ENCODE measurements at regions not wholly inside any gene's neighbourhood (a gene's known extent, or its start where the extent isn't known, plus 50 kb on each side); places are given as distances from the start of the nearest gene placed in this dataset.

GRCh38 chr7:91633013-91633441 lies 247.5 kb downstream of the MTERF1 start:
- intact Hi-C loops (cut with micrococcal nuclease): no loop called here
- TF ChIP-seq SOX6 (IDR thresholded peaks at IDR 0.05) (peak; percentile 90), ZBTB43 (CRISPR knock-in tag; IDR thresholded peaks at IDR 0.05) (no peak), TCF3 (CRISPR knock-in tag; IDR thresholded peaks at IDR 0.05) (peak; percentile 44), FOXM1 (IDR thresholded peaks at IDR 0.05; ENCODE audit: low read depth) (peak; percentile 77; the same call in 1 of the 2 replicates), FOXM1 (CRISPR knock-in tag; IDR thresholded peaks at IDR 0.05; ENCODE audit: low read depth) (no peak), HMBOX1 (IDR thresholded peaks at IDR 0.05) (peak; percentile 93), TEAD4 (IDR thresholded peaks at IDR 0.05; ENCODE audit: low read length) (peak; percentile 93), TEAD4 (CRISPR knock-in tag; IDR thresholded peaks at IDR 0.05; ENCODE audit: borderline replicate concordance) (no peak), ZNF740 (CRISPR knock-in tag; IDR thresholded peaks at IDR 0.05) (no peak), ZNF740 (tag; IDR thresholded peaks at IDR 0.05) (no peak), DPF2 (IDR thresholded peaks at IDR 0.05) (peak; percentile 61), TRIM24 (IDR thresholded peaks at IDR 0.05) (peak in 1 of 2 experiments; percentile 68; a peak in 1 of 4 replicates), POLR2AphosphoS5 (IDR thresholded peaks at IDR 0.05; ENCODE audit: control insufficient read depth, insufficient read depth, low read depth, low read length) (0 out of 2 replicates have a peak, but pooled peaks have one; percentile 29), ZNF395 (CRISPR knock-in tag; IDR thresholded peaks at IDR 0.05) (peak; percentile 40; the same call in 1 of the 2 replicates), ZNF766 (CRISPR knock-in tag; conservative IDR thresholded peaks at IDR 0.05) (0 out of 2 replicates have a peak, but pooled peaks have one; percentile 50), CBFA2T3 (IDR thresholded peaks at IDR 0.05) (peak; percentile 85), CCNT2 (IDR thresholded peaks at IDR 0.05; ENCODE audit: borderline replicate concordance, extremely low read depth, insufficient read length, low read depth, low read length) (peak; percentile 16), FOSL1 (tag; conservative IDR thresholded peaks at IDR 0.05) (peak; percentile 66), FOXJ2 (tag; IDR thresholded peaks at IDR 0.05) (0 out of 2 replicates have a peak, but pooled peaks have one; percentile 35), ARID1B (IDR thresholded peaks at IDR 0.05) (peak; percentile 89), SMARCA4 (IDR thresholded peaks at IDR 0.05) (peak; percentile 66; the same call in 1 of the 2 replicates)

More at GRCh38 chr7:91633013-91633441, 247.5 kb downstream of the MTERF1 start:
- no peak overlapping the region for H2AFZ ChIP-seq (ENCODE audit: low read depth, low read length)
- 1% methylated on average over 8 of the region's 8 CpGs for WGBS (ENCODE audit: insufficient coverage, low coverage, missing lambda C conversion rate)
- in situ Hi-C loops (cut with MboI): no loop called here
- no peaks in the 10 kb centered on the region for H3K9me1 ChIP-seq (ENCODE audit: control insufficient read depth, insufficient read depth, low read length)
- no peaks in the 10 kb centered on the region for H3K4me1 ChIP-seq (replicated peaks in 1 of 2; ENCODE audit: control insufficient read depth in 2 of 2, insufficient read depth in 2 of 2, low read length in 2 of 2)
- CTCF ChIA-PET (ENCODE audit: low intra/inter-chr PET ratio): no interaction called here
- H3K27me3 ChIP-seq (ENCODE audit: control insufficient read depth in 2 of 2, insufficient read depth in 2 of 2, low read length in 2 of 2): peaks cover 0 to 4% of the 10 kb centered on the region in 2 experiments; a peak in 2 of 5 replicates
- FAIRE-seq (no peak), ATAC-seq (peak; percentile 62), DNase-seq (ENCODE audit: extremely low read depth in 1 of 4, low spot score in 3 of 4) (peak in 1 of 4 experiments; percentile 53)
- no peaks in the 10 kb centered on the region for H3K79me2 ChIP-seq (ENCODE audit: control insufficient read depth, insufficient read depth, low read length)
- no peak overlapping the region for H3K4me3 ChIP-seq
- H3K9ac ChIP-seq (ENCODE audit: insufficient read depth in 1 of 2, low read depth in 2 of 2, low read length in 2 of 2): no peak overlapping the region
- no TSS peak for BruUV-seq (replicated peaks)
- H3K27ac ChIP-seq (ENCODE audit: extremely low read depth, low read depth, low read length): no peak overlapping the region
- H4K20me1 ChIP-seq (replicated peaks; ENCODE audit: control insufficient read depth, insufficient read depth, low read length): no peaks in the 10 kb centered on the region
- POLR2A ChIA-PET: interaction anchor here (0.6 to 1.2 kb wide), 4 partner anchors 12 to 237 kb away, joined by 3 to 7 read pairs (median 4); no protein-coding TSS in a partner anchor
- H3K9me3 ChIP-seq (replicated peaks; ENCODE audit: control insufficient read depth, insufficient read depth, low read depth, low read length): no peaks in the 10 kb centered on the region
- H3K4me2 ChIP-seq (ENCODE audit: insufficient read depth, low read length): no peak overlapping the region
- H3K36me3 ChIP-seq (ENCODE audit: control insufficient read depth, insufficient read depth, low read length): no peaks in the 10 kb centered on the region
